WTC11 (cell line): ENCODE measurements at regions not wholly inside any gene's neighbourhood (a gene's known extent, or its start where the extent isn't known, plus 50 kb on each side); places are given as distances from the start of the nearest gene placed in this dataset.

Source experiments
- ATAC-seq: fragments of 200-7000 bp; cut with Tn5 transposase; 2 replicates; pipeline ENCODE4 v1.10.0; 2021; ENCODE audit warnings: mild to moderate bottlenecking, moderate library complexity
- CTCF ChIA-PET: fragments of 300-600 bp; sonication (Branson Sonifier 250); formaldehyde crosslinking; loops from one replicate; lab custom pipeline; 2021; ENCODE audit warnings: antibody characterized with exemption; lab: Charles Lee
- POLR2A ChIA-PET: fragments of 350-600 bp; sonication (Branson Sonifier 250); formaldehyde crosslinking; loops from one replicate; lab custom pipeline; 2021; ENCODE audit warnings: antibody characterized with exemption; lab: Charles Lee
- DNase-seq: peaks from one replicate; pipeline ENCODE4 v3.0.0; 2021; ENCODE audit warnings: low spot score
- H3K27ac Mint-ChIP-seq: 2 replicates; pipeline ENCODE4 v1.8.0; 2021; ENCODE audit warnings: mixed read lengths
- H3K27me3 Mint-ChIP-seq: 2 replicates; pipeline ENCODE4 v1.8.0; 2021; ENCODE audit warnings: low read depth, mild to moderate bottlenecking, moderate library complexity, mixed read lengths
- H3K36me3 Mint-ChIP-seq: 2 replicates; pipeline ENCODE4 v1.8.0; 2021; ENCODE audit warnings: mixed read lengths
- H3K4me1 Mint-ChIP-seq: 2 replicates; pipeline ENCODE4 v1.8.0; 2022; ENCODE audit warnings: mixed read lengths
- H3K4me3 Mint-ChIP-seq: 2 replicates; pipeline ENCODE4 v1.8.0; 2021; ENCODE audit warnings: mild to moderate bottlenecking, moderate library complexity, mixed read lengths
- H3K9me3 Mint-ChIP-seq: 2 replicates; pipeline ENCODE4 v1.8.0; 2021; ENCODE audit warnings: mixed read lengths
- ATF1 ChIP-seq: sonication (generic); formaldehyde crosslinking; IDR thresholded peaks from 2 replicates; pipeline ENCODE4 v1.8.1; 2023; ENCODE audit warnings: mild to moderate bottlenecking, moderate library complexity, missing genetic modification reagents
- ELF4 ChIP-seq: sonication (generic); formaldehyde crosslinking; IDR thresholded peaks from 2 replicates; pipeline ENCODE4 v1.8.1; 2022; ENCODE audit warnings: low read depth, mild to moderate bottlenecking, moderate library complexity, missing genetic modification reagents
- GTF2I ChIP-seq: fragments of 250-450 bp; sonication (Bioruptor Pico); conservative IDR thresholded peaks from 2 replicates; pipeline ENCODE4 v1.4.0; 2021; ENCODE audit warnings: mild to moderate bottlenecking
- NR2C2 ChIP-seq: sonication (generic); formaldehyde crosslinking; IDR thresholded peaks from 2 replicates; pipeline ENCODE4 v1.8.0; 2022; ENCODE audit warnings: mild to moderate bottlenecking, missing genetic modification reagents
- OVOL2 ChIP-seq: fragments of 250-450 bp; sonication (Bioruptor Pico); IDR thresholded peaks from 2 replicates; pipeline ENCODE4 v1.9.0; 2021; ENCODE audit warnings: mild to moderate bottlenecking, borderline replicate concordance
- SOX15 ChIP-seq: fragments of 250-450 bp; sonication (Bioruptor Pico); IDR thresholded peaks from 2 replicates; pipeline ENCODE4 v1.9.0; 2021; ENCODE audit warnings: mild to moderate bottlenecking
- TCF7 ChIP-seq: sonication (generic); formaldehyde crosslinking; IDR thresholded peaks from 2 replicates; pipeline ENCODE4 v1.8.0; 2022; ENCODE audit warnings: mild to moderate bottlenecking, low read depth, missing genetic modification reagents, moderate library complexity
- TEAD4 ChIP-seq: sonication (generic); formaldehyde crosslinking; IDR thresholded peaks from 2 replicates; pipeline ENCODE4 v1.8.0; 2022; ENCODE audit warnings: mild to moderate bottlenecking, missing genetic modification reagents
- ZNF317 ChIP-seq: sonication (generic); formaldehyde crosslinking; IDR thresholded peaks from 2 replicates; pipeline ENCODE4 v1.8.1; 2023; ENCODE audit warnings: low read depth, mild to moderate bottlenecking, moderate library complexity, missing genetic modification reagents, borderline replicate concordance
- TF ChIP-seq, protein P1 (sequence below): sonication (generic); formaldehyde crosslinking; conservative IDR thresholded peaks from 2 replicates; pipeline ENCODE4 v1.8.1; 2023; ENCODE audit warnings: mild to moderate bottlenecking, low read depth, missing genetic modification reagents, moderate library complexity
- TF ChIP-seq, protein P2 (sequence below): sonication (generic); formaldehyde crosslinking; IDR thresholded peaks from 2 replicates; pipeline ENCODE4 v1.8.0; 2023; ENCODE audit warnings: mild to moderate bottlenecking, missing genetic modification reagents
- TF ChIP-seq, protein P3 (sequence below): fragments of 250-450 bp; sonication (Bioruptor Pico); IDR thresholded peaks from 2 replicates; pipeline ENCODE4 v1.9.0; 2021; ENCODE audit warnings: moderate library complexity, mild to moderate bottlenecking, inconsistent platforms, borderline replicate concordance
- TF ChIP-seq, protein P4 (sequence below): sonication (generic); formaldehyde crosslinking; IDR thresholded peaks from 2 replicates; pipeline ENCODE4 v1.8.0; 2022; ENCODE audit warnings: mild to moderate bottlenecking, missing genetic modification reagents
- TF ChIP-seq, protein P5 (sequence below): sonication (generic); formaldehyde crosslinking; IDR thresholded peaks from 2 replicates; pipeline ENCODE4 v1.8.1; 2022; ENCODE audit warnings: missing genetic modification reagents, borderline replicate concordance
- TF ChIP-seq, protein P6 (sequence below): sonication (generic); formaldehyde crosslinking; IDR thresholded peaks from 2 replicates; pipeline ENCODE4 v1.8.0; 2023; ENCODE audit warnings: missing genetic modification reagents
- TF ChIP-seq, protein P7 (sequence below): sonication (generic); formaldehyde crosslinking; IDR thresholded peaks from 2 replicates; pipeline ENCODE4 v1.8.0; 2023; ENCODE audit warnings: missing genetic modification reagents, mild to moderate bottlenecking, borderline replicate concordance

DNA sequence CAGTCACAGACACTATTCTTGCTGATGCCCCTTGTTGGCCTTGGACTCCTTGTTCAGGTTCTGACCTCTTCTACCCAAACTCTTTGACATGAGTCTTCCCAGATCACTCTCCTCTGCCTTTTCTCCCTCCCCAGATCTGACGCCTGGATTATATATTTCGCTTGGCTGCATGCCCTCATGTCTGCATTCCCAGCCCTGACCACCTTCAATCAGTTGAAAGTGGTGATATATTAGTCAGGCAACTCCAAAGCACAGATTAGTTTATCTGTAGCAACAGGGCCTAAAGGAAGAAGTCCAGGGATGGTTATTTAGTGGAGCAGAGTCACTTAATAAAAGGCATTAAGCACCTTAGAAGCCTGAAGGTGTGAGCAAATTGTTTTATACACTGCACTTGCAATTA, 110.0 kb upstream of the GUCA2B start:
- Mint-ChIP-seq H3K4me3 (no peak overlapping the region), H3K27me3 (no peaks in the 10 kb centered on the region; the same call in 1 of the 2 replicates), H3K27ac (no peak overlapping the region), H3K9me3 (no peaks in the 10 kb centered on the region), H3K4me1 (peaks cover 7% of the 10 kb centered on the region), H3K36me3 (no peaks in the 10 kb centered on the region)
- DNase-seq = no peak
- ChIA-PET CTCF (no interaction called here), POLR2A (no interaction called here)
- no peak for ATAC-seq
- TF ChIP-seq GTF2I (CRISPR knock-in tag) (no peak), ELF4 (CRISPR knock-in tag) (no peak), ZNF317 (CRISPR knock-in tag) (no peak)
- TF ChIP-seq, protein P1, sequence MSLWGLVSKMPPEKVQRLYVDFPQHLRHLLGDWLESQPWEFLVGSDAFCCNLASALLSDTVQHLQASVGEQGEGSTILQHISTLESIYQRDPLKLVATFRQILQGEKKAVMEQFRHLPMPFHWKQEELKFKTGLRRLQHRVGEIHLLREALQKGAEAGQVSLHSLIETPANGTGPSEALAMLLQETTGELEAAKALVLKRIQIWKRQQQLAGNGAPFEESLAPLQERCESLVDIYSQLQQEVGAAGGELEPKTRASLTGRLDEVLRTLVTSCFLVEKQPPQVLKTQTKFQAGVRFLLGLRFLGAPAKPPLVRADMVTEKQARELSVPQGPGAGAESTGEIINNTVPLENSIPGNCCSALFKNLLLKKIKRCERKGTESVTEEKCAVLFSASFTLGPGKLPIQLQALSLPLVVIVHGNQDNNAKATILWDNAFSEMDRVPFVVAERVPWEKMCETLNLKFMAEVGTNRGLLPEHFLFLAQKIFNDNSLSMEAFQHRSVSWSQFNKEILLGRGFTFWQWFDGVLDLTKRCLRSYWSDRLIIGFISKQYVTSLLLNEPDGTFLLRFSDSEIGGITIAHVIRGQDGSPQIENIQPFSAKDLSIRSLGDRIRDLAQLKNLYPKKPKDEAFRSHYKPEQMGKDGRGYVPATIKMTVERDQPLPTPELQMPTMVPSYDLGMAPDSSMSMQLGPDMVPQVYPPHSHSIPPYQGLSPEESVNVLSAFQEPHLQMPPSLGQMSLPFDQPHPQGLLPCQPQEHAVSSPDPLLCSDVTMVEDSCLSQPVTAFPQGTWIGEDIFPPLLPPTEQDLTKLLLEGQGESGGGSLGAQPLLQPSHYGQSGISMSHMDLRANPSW (CRISPR knock-in tag) = no peak
- TF ChIP-seq, protein P2, sequence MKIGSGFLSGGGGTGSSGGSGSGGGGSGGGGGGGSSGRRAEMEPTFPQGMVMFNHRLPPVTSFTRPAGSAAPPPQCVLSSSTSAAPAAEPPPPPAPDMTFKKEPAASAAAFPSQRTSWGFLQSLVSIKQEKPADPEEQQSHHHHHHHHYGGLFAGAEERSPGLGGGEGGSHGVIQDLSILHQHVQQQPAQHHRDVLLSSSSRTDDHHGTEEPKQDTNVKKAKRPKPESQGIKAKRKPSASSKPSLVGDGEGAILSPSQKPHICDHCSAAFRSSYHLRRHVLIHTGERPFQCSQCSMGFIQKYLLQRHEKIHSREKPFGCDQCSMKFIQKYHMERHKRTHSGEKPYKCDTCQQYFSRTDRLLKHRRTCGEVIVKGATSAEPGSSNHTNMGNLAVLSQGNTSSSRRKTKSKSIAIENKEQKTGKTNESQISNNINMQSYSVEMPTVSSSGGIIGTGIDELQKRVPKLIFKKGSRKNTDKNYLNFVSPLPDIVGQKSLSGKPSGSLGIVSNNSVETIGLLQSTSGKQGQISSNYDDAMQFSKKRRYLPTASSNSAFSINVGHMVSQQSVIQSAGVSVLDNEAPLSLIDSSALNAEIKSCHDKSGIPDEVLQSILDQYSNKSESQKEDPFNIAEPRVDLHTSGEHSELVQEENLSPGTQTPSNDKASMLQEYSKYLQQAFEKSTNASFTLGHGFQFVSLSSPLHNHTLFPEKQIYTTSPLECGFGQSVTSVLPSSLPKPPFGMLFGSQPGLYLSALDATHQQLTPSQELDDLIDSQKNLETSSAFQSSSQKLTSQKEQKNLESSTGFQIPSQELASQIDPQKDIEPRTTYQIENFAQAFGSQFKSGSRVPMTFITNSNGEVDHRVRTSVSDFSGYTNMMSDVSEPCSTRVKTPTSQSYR (CRISPR knock-in tag) = no peak
- TF ChIP-seq, protein P3, sequence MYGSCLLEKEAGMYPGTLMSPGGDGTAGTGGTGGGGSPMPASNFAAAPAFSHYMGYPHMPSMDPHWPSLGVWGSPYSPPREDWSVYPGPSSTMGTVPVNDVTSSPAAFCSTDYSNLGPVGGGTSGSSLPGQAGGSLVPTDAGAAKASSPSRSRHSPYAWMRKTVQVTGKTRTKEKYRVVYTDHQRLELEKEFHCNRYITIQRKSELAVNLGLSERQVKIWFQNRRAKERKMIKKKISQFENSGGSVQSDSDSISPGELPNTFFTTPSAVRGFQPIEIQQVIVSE (CRISPR knock-in tag) = no peak
- TF ChIP-seq, protein P4, sequence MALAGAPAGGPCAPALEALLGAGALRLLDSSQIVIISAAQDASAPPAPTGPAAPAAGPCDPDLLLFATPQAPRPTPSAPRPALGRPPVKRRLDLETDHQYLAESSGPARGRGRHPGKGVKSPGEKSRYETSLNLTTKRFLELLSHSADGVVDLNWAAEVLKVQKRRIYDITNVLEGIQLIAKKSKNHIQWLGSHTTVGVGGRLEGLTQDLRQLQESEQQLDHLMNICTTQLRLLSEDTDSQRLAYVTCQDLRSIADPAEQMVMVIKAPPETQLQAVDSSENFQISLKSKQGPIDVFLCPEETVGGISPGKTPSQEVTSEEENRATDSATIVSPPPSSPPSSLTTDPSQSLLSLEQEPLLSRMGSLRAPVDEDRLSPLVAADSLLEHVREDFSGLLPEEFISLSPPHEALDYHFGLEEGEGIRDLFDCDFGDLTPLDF (CRISPR knock-in tag) = no peak

DNA sequence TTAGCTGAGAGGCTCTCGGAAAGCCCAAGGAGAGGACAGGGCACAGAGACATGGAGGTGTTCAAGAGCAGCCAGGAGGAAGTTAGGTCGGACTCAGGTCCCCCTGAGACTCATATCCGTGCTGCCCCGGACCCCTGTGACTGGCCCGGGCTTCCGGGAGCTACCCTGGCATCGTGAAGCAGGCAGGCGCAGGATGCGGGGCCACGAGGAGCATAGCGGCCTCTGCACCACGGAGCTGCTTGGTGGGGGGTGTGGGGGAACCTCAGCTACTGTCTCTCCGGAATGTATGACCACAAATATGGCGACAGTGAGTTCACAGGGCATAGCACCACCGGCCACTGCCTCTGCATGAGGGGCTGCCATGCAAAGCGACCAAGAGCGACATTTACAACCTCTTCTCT, 112.2 kb upstream of the GUCA2B start:
- Mint-ChIP-seq H3K27me3 (no peaks in the 10 kb centered on the region; the same call in 1 of the 2 replicates), H3K9me3 (no peaks in the 10 kb centered on the region), H3K4me1 (peaks cover 10% of the 10 kb centered on the region), H3K36me3 (no peaks in the 10 kb centered on the region), H3K4me3 (no peak overlapping the region), H3K27ac (no peak overlapping the region)
- no peak for TF ChIP-seq OVOL2 (CRISPR knock-in tag)
- TF ChIP-seq ATF1 (CRISPR knock-in tag) = no peak
- no peak for TF ChIP-seq TEAD4 (CRISPR knock-in tag)
- no peak for TF ChIP-seq NR2C2 (CRISPR knock-in tag)
- TF ChIP-seq TCF7 (CRISPR knock-in tag) = no peak
- TF ChIP-seq, protein P5, sequence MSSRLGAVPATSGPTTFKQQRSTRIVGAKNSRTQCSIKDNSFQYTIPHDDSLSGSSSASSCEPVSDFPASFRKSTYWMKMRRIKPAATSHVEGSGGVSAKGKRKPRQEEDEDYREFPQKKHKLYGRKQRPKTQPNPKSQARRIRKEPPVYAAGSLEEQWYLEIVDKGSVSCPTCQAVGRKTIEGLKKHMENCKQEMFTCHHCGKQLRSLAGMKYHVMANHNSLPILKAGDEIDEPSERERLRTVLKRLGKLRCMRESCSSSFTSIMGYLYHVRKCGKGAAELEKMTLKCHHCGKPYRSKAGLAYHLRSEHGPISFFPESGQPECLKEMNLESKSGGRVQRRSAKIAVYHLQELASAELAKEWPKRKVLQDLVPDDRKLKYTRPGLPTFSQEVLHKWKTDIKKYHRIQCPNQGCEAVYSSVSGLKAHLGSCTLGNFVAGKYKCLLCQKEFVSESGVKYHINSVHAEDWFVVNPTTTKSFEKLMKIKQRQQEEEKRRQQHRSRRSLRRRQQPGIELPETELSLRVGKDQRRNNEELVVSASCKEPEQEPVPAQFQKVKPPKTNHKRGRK (CRISPR knock-in tag) = no peak
- DNase-seq = no peak
- no peak for ATAC-seq
- POLR2A ChIA-PET = no interaction called here
- CTCF ChIA-PET = no interaction called here

DNA sequence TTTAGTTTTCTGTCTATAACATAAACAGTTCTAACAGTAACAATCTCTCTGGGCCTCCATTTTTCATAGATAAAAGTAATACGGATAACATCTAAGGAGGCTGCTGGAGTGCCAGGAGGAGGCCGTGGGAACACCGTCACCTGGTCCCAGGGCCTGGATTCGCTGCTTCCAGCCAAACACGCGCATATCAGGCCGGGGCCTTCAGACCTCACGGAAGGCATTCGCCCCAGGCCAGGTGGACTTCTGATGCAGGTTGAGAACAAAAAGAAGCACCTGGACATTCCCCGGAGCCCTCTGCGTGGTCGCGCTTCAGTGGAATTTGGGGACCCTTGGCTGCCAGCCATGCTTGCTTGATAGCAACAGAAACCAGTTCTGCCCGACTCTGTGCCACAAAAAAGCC, 113.1 kb upstream of the GUCA2B start:
- no peaks in the 10 kb centered on the region for H3K36me3 Mint-ChIP-seq
- no peak for ATAC-seq
- TF ChIP-seq SOX15 = no peak
- TF ChIP-seq, protein P6, sequence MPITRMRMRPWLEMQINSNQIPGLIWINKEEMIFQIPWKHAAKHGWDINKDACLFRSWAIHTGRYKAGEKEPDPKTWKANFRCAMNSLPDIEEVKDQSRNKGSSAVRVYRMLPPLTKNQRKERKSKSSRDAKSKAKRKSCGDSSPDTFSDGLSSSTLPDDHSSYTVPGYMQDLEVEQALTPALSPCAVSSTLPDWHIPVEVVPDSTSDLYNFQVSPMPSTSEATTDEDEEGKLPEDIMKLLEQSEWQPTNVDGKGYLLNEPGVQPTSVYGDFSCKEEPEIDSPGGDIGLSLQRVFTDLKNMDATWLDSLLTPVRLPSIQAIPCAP = no peak
- TF ChIP-seq, protein P7, sequence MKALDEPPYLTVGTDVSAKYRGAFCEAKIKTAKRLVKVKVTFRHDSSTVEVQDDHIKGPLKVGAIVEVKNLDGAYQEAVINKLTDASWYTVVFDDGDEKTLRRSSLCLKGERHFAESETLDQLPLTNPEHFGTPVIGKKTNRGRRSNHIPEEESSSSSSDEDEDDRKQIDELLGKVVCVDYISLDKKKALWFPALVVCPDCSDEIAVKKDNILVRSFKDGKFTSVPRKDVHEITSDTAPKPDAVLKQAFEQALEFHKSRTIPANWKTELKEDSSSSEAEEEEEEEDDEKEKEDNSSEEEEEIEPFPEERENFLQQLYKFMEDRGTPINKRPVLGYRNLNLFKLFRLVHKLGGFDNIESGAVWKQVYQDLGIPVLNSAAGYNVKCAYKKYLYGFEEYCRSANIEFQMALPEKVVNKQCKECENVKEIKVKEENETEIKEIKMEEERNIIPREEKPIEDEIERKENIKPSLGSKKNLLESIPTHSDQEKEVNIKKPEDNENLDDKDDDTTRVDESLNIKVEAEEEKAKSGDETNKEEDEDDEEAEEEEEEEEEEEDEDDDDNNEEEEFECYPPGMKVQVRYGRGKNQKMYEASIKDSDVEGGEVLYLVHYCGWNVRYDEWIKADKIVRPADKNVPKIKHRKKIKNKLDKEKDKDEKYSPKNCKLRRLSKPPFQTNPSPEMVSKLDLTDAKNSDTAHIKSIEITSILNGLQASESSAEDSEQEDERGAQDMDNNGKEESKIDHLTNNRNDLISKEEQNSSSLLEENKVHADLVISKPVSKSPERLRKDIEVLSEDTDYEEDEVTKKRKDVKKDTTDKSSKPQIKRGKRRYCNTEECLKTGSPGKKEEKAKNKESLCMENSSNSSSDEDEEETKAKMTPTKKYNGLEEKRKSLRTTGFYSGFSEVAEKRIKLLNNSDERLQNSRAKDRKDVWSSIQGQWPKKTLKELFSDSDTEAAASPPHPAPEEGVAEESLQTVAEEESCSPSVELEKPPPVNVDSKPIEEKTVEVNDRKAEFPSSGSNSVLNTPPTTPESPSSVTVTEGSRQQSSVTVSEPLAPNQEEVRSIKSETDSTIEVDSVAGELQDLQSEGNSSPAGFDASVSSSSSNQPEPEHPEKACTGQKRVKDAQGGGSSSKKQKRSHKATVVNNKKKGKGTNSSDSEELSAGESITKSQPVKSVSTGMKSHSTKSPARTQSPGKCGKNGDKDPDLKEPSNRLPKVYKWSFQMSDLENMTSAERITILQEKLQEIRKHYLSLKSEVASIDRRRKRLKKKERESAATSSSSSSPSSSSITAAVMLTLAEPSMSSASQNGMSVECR (CRISPR knock-in tag) = no peak
- TF ChIP-seq, all 79 proteins: peak for 0
- ChIA-PET POLR2A (no interaction called here), CTCF (no interaction called here)
- Mint-ChIP-seq H3K9me3 (no peaks in the 10 kb centered on the region), H3K4me3 (no peak overlapping the region), H3K4me1 (0 out of 2 replicates have a peak, but pooled peaks cover 3% of the 10 kb centered on the region), H3K27ac (no peak overlapping the region), H3K27me3 (peaks cover under 1% of the 10 kb centered on the region)
- no peak for DNase-seq
